22Rv1 (cell line): ENCODE measurements at regions not wholly inside any gene's neighbourhood (a gene's known extent, or its start where the extent isn't known, plus 50 kb on each side); places are given as distances from the start of the nearest gene placed in this dataset.
A peak's percentile ranks its signal among the peaks of the same experiment; 100 is the strongest.

Experiments
- H3K27ac ChIP-seq: fragments of 450-650 bp; 2 replicates; pipeline ENCODE4 v1.5.1; 2017
- ZFX ChIP-seq: fragments of 450-650 bp; IDR thresholded peaks from 2 replicates; pipeline ENCODE4 v1.6.1; 2017; ENCODE audit warnings: antibody characterized with exemption, borderline replicate concordance
- TF ChIP-seq, protein P1 (sequence below): fragments of 450-650 bp; IDR thresholded peaks from 2 replicates; pipeline ENCODE4 v1.5.1; 2017; ENCODE audit warnings: mild to moderate bottlenecking

GRCh38 chr9:19583890-19584289 lies 175.1 kb downstream of the ACER2 start:
- H3K27ac ChIP-seq, result no peak overlapping the region
- no peak for TF ChIP-seq ZFX
- TF ChIP-seq, protein P1, sequence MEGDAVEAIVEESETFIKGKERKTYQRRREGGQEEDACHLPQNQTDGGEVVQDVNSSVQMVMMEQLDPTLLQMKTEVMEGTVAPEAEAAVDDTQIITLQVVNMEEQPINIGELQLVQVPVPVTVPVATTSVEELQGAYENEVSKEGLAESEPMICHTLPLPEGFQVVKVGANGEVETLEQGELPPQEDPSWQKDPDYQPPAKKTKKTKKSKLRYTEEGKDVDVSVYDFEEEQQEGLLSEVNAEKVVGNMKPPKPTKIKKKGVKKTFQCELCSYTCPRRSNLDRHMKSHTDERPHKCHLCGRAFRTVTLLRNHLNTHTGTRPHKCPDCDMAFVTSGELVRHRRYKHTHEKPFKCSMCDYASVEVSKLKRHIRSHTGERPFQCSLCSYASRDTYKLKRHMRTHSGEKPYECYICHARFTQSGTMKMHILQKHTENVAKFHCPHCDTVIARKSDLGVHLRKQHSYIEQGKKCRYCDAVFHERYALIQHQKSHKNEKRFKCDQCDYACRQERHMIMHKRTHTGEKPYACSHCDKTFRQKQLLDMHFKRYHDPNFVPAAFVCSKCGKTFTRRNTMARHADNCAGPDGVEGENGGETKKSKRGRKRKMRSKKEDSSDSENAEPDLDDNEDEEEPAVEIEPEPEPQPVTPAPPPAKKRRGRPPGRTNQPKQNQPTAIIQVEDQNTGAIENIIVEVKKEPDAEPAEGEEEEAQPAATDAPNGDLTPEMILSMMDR, result 0 out of 2 replicates have a peak, but pooled peaks have one; percentile 10

DNA sequence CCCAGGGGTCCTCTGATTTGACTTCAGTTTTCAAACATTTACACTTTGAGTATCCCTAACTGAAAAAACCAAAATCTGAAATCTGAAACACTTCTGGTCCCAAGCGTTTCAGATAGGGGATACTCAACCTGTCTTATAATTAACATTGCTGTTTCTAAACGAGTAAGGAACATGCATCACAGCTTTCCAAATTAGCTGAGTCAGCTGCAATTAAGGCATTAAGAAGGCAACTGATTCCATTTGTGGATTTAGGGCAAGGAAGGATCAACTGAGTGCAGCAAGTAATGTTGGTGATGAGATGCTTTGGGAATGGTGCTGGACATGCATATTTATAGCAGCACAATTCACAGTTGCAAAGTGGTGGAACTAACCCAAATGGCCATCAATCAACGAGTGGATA lies 168.6 kb downstream of the ACER2 start:
- TF ChIP-seq, protein P1, result no peak
- TF ChIP-seq ZFX, result no peak
- no peak overlapping the region for H3K27ac ChIP-seq

DNA sequence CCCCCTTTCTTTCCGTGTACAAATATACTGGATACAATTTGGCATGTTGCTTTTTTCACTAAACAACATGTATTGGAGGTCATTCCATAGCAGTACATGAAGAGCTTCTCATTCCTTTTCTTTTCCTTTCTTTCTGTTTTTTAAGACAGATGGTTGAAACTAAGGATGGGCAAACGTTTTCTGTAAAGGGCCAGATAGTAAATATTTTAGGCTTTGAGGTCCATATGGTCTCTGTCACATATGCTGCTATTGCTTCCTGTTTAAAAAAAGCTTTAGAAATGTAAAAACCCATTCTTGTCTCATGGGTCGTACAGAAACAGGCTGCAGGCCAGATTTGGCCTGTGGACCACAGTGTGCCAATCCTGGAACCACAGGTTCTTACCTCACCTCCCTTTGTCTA lies 160.1 kb downstream of the ACER2 start:
- H3K27ac ChIP-seq, result no peak overlapping the region
- TF ChIP-seq, protein P1, result no peak
- TF ChIP-seq ZFX, result no peak

- TF ChIP-seq ZFX, result no peak
- TF ChIP-seq, protein P1, result no peak
- no peak overlapping the region for H3K27ac ChIP-seq
These were observed 155.7 kb downstream of the ACER2 start for GRCh38 chr9:19564396-19565061.

- no peak overlapping the region for H3K27ac ChIP-seq
- no peak for TF ChIP-seq ZFX
- TF ChIP-seq, protein P1, result no peak
These were observed 146.4 kb downstream of the ACER2 start for GRCh38 chr9:19555214-19555613.

GRCh38 chr9:19554529-19554928 lies 145.7 kb downstream of the ACER2 start:
- no peak overlapping the region for H3K27ac ChIP-seq
- TF ChIP-seq ZFX, result no peak
- TF ChIP-seq, protein P1, result no peak

- no peak for TF ChIP-seq ZFX
- TF ChIP-seq, protein P1, result no peak
- H3K27ac ChIP-seq, result no peak overlapping the region
These were observed 144.6 kb downstream of the ACER2 start for GRCh38 chr9:19553441-19553840.
